HepG2 (cell line): ENCODE measurements at regions not wholly inside any gene's neighbourhood (a gene's known extent, or its start where the extent isn't known, plus 50 kb on each side); places are given as distances from the start of the nearest gene placed in this dataset.
A peak's percentile ranks its signal among the peaks of the same experiment; 100 is the strongest.

Experiments
- ATAC-seq: fragments of 200-7000 bp; cut with Tn5 transposase; 3 replicates; pipeline ENCODE4 v1.9.1; 2020; ENCODE audit warnings: mild to moderate bottlenecking, moderate library complexity
- BruUV-seq: library from RNA; stranded (reverse); fragments of 400-500 nt; replicated peaks from 2 replicates; lab custom pipeline; 2021; lab: Mats Ljungman, UMichigan
- CTCF ChIA-PET: fragments of 300-600 bp; formaldehyde crosslinking; extraction: SDS; loops from one replicate; lab custom pipeline; 2021; ENCODE audit warnings: low total read pairs, inconsistent platforms, low intra/inter-chr PET ratio; lab: Yijun Ruan, JAX
- POLR2A ChIA-PET: fragments of 350-600 bp; sonication (Branson Sonifier 250); formaldehyde crosslinking; loops from one replicate; lab custom pipeline; 2020; ENCODE audit warnings: antibody characterized with exemption, inconsistent platforms; lab: Yijun Ruan, JAX
- DNase-seq: peaks from one replicate; pipeline ENCODE4 v3.0.0-alpha.2; 2015; ENCODE audit warnings: low spot score
- FAIRE-seq: peaks from 3 replicates; lab custom pipeline; 2011; peaks lifted over from hg19 to GRCh38; lab: Jason Lieb, UNC
- H2AFZ ChIP-seq: one replicate; pipeline ENCODE4 v1.6.1; 2011; ENCODE audit warnings: low read length, inconsistent platforms
- H3K27ac ChIP-seq: fragments of 300-600 bp; 3 replicates; pipeline ENCODE4 v1.8.0; 2011; ENCODE audit warnings: mixed run types, mild to moderate bottlenecking, mixed read lengths, low read length, inconsistent platforms; ENCODE audit not compliant: insufficient read depth; ENCODE audit errors: extremely low read length
- H3K27me3 ChIP-seq, 2 experiments: fragments of 200-600 bp in 1 of 2; 2 replicates in 1 of 2; 3 replicates in 1 of 2; pipeline versions ENCODE4 v1.6.0 to v1.8.0; 2011; ENCODE audit warnings: low read length in 2 of 2, mild to moderate bottlenecking in 2 of 2, moderate library complexity in 2 of 2, inconsistent platforms in 1 of 2; ENCODE audit not compliant: insufficient read depth in 2 of 2, control insufficient read depth in 1 of 2
- H3K36me3 ChIP-seq, 2 experiments: fragments of 200-600 bp in 1 of 2; replicated peaks in 1 of 2; 2 replicates in 1 of 2; 3 replicates in 1 of 2; pipeline versions ENCODE4 v1.5.1 to v1.8.0; 2011; ENCODE audit warnings: low read length in 2 of 2, inconsistent platforms in 1 of 2; ENCODE audit not compliant: insufficient read depth in 2 of 2, control insufficient read depth in 1 of 2
- H3K4me1 ChIP-seq: 2 replicates; pipeline ENCODE4 v1.5.1; 2012; ENCODE audit warnings: low read length, inconsistent platforms; ENCODE audit not compliant: insufficient read depth
- H3K4me2 ChIP-seq: 2 replicates; pipeline ENCODE4 v1.6.0; 2011; ENCODE audit warnings: low read depth, low read length, inconsistent platforms
- H3K4me3 ChIP-seq, 3 experiments: fragments of 200-600 bp in 1 of 3; sonication (generic), shearing (Covaris generic) in 1 of 3; replicated peaks in 1 of 3; 2 replicates each; pipeline ENCODE4 v1.5.1; 2011 to 2016; ENCODE audit warnings: low read length in 3 of 3, inconsistent platforms in 2 of 3, low read depth in 2 of 3, mild to moderate bottlenecking in 2 of 3, control low read depth in 1 of 3, mixed read lengths in 1 of 3; ENCODE audit not compliant: insufficient read depth in 1 of 3
- H3K79me2 ChIP-seq: one replicate; pipeline ENCODE4 v1.6.1; 2011; ENCODE audit warnings: low read length, inconsistent platforms; ENCODE audit not compliant: insufficient read depth
- H3K9ac ChIP-seq: 2 replicates; pipeline ENCODE4 v1.6.0; 2011; ENCODE audit warnings: mild to moderate bottlenecking, low read depth, low read length, inconsistent platforms; ENCODE audit not compliant: insufficient read depth
- H3K9me3 ChIP-seq: 2 replicates; pipeline ENCODE4 v1.5.1; 2012; ENCODE audit warnings: mild to moderate bottlenecking, low read length
- H4K20me1 ChIP-seq: 2 replicates; pipeline ENCODE4 v1.6.0; 2011; ENCODE audit warnings: inconsistent platforms, mild to moderate bottlenecking, low read length, moderate library complexity; ENCODE audit not compliant: insufficient read depth
- FLYWCH1 ChIP-seq: sonication (generic); formaldehyde crosslinking; IDR thresholded peaks from 2 replicates; pipeline ENCODE4 v1.8.1; 2023; ENCODE audit warnings: mild to moderate bottlenecking, missing genetic modification reagents
- GFI1 ChIP-seq: sonication (generic); formaldehyde crosslinking; IDR thresholded peaks from 2 replicates; pipeline ENCODE4 v1.5.0; 2020; ENCODE audit warnings: missing genetic modification reagents, mild to moderate bottlenecking, borderline replicate concordance
- HIVEP1 ChIP-seq: sonication (generic); formaldehyde crosslinking; IDR thresholded peaks from 2 replicates; pipeline ENCODE4 v1.4.0; 2020; ENCODE audit warnings: mild to moderate bottlenecking, missing genetic modification reagents
- JUND ChIP-seq: sonication (generic); formaldehyde crosslinking; IDR thresholded peaks from 2 replicates; pipeline ENCODE4 v1.8.0; 2022; ENCODE audit warnings: mild to moderate bottlenecking, missing genetic modification reagents
- MIER2 ChIP-seq: IDR thresholded peaks from 2 replicates; pipeline ENCODE4 v1.6.1; 2016; ENCODE audit warnings: missing biosample characterization, missing genetic modification reagents
- NFIB ChIP-seq: sonication (generic); formaldehyde crosslinking; IDR thresholded peaks from 2 replicates; pipeline ENCODE4 v1.9.0; 2021; ENCODE audit warnings: missing genetic modification reagents, mild to moderate bottlenecking, borderline replicate concordance
- NPAS2 ChIP-seq: sonication (generic); formaldehyde crosslinking; IDR thresholded peaks from 2 replicates; pipeline ENCODE4 v1.8.0; 2022; ENCODE audit warnings: mild to moderate bottlenecking, missing genetic modification reagents, borderline replicate concordance
- POGZ ChIP-seq: sonication (generic); formaldehyde crosslinking; IDR thresholded peaks from 2 replicates; pipeline ENCODE4 v1.4.0; 2020; ENCODE audit warnings: mild to moderate bottlenecking, missing genetic modification reagents
- RFXANK ChIP-seq: IDR thresholded peaks from 2 replicates; pipeline ENCODE4 v1.6.1; 2016
- SATB2 ChIP-seq: sonication (generic); formaldehyde crosslinking; IDR thresholded peaks from 2 replicates; pipeline ENCODE4 v1.5.0; 2020; ENCODE audit warnings: missing genetic modification reagents
- TCF12 ChIP-seq, 2 experiments: fragments of 450-650 bp in 1 of 2; sonication (generic) in 1 of 2; formaldehyde crosslinking in 1 of 2; IDR thresholded peaks; 2 replicates each; pipeline versions ENCODE4 v1.6.1 to v1.8.0; 2017 to 2022; ENCODE audit warnings: antibody characterized with exemption in 1 of 2, mild to moderate bottlenecking in 1 of 2, missing genetic modification reagents in 1 of 2, moderate library complexity in 1 of 2
- TFAP4 ChIP-seq: sonication (generic); IDR thresholded peaks from 2 replicates; pipeline ENCODE4 v1.6.1; 2016; ENCODE audit warnings: low read depth, borderline replicate concordance
- ZNF12 ChIP-seq: sonication (generic); formaldehyde crosslinking; IDR thresholded peaks from 2 replicates; pipeline ENCODE4 v1.5.0; 2020; ENCODE audit warnings: missing genetic modification reagents
- ZNF34 ChIP-seq: sonication (generic); formaldehyde crosslinking; IDR thresholded peaks from 2 replicates; pipeline ENCODE4 v1.4.0; 2020; ENCODE audit warnings: mild to moderate bottlenecking, missing genetic modification reagents, borderline replicate concordance
- ZNF460 ChIP-seq: sonication (generic); formaldehyde crosslinking; IDR thresholded peaks from 2 replicates; pipeline ENCODE4 v1.5.1; 2020; ENCODE audit warnings: missing genetic modification reagents, mild to moderate bottlenecking, borderline replicate concordance
- ZNF569 ChIP-seq: sonication (generic); formaldehyde crosslinking; IDR thresholded peaks from 2 replicates; pipeline ENCODE4 v1.5.0; 2020; ENCODE audit warnings: mild to moderate bottlenecking, missing genetic modification reagents, moderate library complexity, borderline replicate concordance
- ZNF660 ChIP-seq: sonication (generic); formaldehyde crosslinking; IDR thresholded peaks from 2 replicates; pipeline ENCODE4 v1.5.1; 2020; ENCODE audit warnings: mild to moderate bottlenecking, low read depth, missing genetic modification reagents, borderline replicate concordance
- ZNF703 ChIP-seq: sonication (generic); formaldehyde crosslinking; IDR thresholded peaks from 2 replicates; pipeline ENCODE4 v1.5.1; 2020; ENCODE audit warnings: missing genetic modification reagents, mild to moderate bottlenecking, moderate library complexity, borderline replicate concordance
- ZNF746 ChIP-seq: sonication (generic); formaldehyde crosslinking; IDR thresholded peaks from 2 replicates; pipeline ENCODE4 v1.8.0; 2022; ENCODE audit warnings: mild to moderate bottlenecking, missing genetic modification reagents
- WGBS: methylation state at CpG from one replicate; pipeline ENCODE4 v1.1.6; 2017; ENCODE audit warnings: low lambda C conversion rate; 5-methylcytosine and 5-hydroxymethylcytosine counted together
- in situ Hi-C: cut with HindIII; loops from 2 replicates; pipeline ENCODE4 v1.10.0; 2017; ENCODE audit warnings: low pct_unique_long_range_greater_than_20kb; ENCODE audit not compliant: extremely low pct_ligation_motif_present
- intact Hi-C: fragments of 100-400 bp; cut with micrococcal nuclease; formaldehyde crosslinking; loops from one replicate; pipeline ENCODE4 v1.10.0; 2022; ENCODE audit not compliant: unreplicated experiment
- TF ChIP-seq, protein P1 (sequence below): sonication (generic); formaldehyde crosslinking; IDR thresholded peaks from 2 replicates; pipeline ENCODE4 v1.8.0; 2022; ENCODE audit warnings: missing genetic modification reagents, low read depth, mild to moderate bottlenecking, borderline replicate concordance

- in situ Hi-C loops, result no loop called here
- peaks cover 13% of the 10 kb centered on the region for H3K9me3 ChIP-seq
- H3K27ac ChIP-seq, result no peak overlapping the region
These were observed 178.2 kb downstream of the AKR1D1 start for GRCh38 chr7:138254444-138254843.

GRCh38 chr7:138257459-138258196 is 181.4 kb downstream of the AKR1D1 start:
- Histone ChIP-seq H3K4me1 (peaks cover 43% of the 10 kb centered on the region), H3K79me2 (no peaks in the 10 kb centered on the region), H3K27ac (peak overlapping the region; percentile 93), H3K9ac (peak overlapping the region; percentile 47), H3K4me3 (no peak overlapping the region), H4K20me1 (no peaks in the 10 kb centered on the region), H2AFZ (peak overlapping the region; percentile 5), H3K27me3 (no peaks in the 10 kb centered on the region), H3K36me3 (no peaks in the 10 kb centered on the region), H3K4me2 (peak overlapping the region; percentile 43), H3K9me3 (peaks cover 19% of the 10 kb centered on the region)
- CTCF ChIA-PET, result no interaction called here
- 14% methylated on average over 10 of the region's 10 CpGs for WGBS
- DNase-seq (peak; percentile 99), ATAC-seq (peak; percentile 95), FAIRE-seq (peak; percentile 99)
- intact Hi-C loops (loop anchor here (1.0 to 10.0 kb wide), 4 partner anchors 60 to 207 kb away; partner anchors contain the start of gene TRIM24), in situ Hi-C loops (no loop called here)
- no TSS peak for BruUV-seq
- POLR2A ChIA-PET, result interaction anchor here (0.9 to 1.8 kb wide), 17 partner anchors 10 to 212 kb away, joined by 3 to 18 read pairs (median 5); partner anchors contain the start of gene TRIM24
- peak; percentile 54; the same call in 1 of the 2 replicates for TF ChIP-seq ZNF703 (CRISPR knock-in tag)
- peak; percentile 57; the same call in 1 of the 2 replicates for TF ChIP-seq JUND
- TF ChIP-seq ZNF660 (CRISPR knock-in tag), result no peak
- TF ChIP-seq ZNF569 (CRISPR knock-in tag), result no peak
- TF ChIP-seq HIVEP1 (CRISPR knock-in tag), result peak; percentile 60; the same call in 1 of the 2 replicates
- peak; percentile 87 for TF ChIP-seq TFAP4
- no peak for TF ChIP-seq ZNF460 (CRISPR knock-in tag)
- no peak for TF ChIP-seq ZNF34 (CRISPR knock-in tag)
- peak; percentile 85; the same call in 1 of the 2 replicates for TF ChIP-seq GFI1 (CRISPR knock-in tag)
- TF ChIP-seq TCF12 (IDR thresholded peaks at IDR 0.05), result no peak
- TF ChIP-seq TCF12 (CRISPR knock-in tag; IDR thresholded peaks at IDR 0.05), result peak; percentile 82
- TF ChIP-seq, protein P1, sequence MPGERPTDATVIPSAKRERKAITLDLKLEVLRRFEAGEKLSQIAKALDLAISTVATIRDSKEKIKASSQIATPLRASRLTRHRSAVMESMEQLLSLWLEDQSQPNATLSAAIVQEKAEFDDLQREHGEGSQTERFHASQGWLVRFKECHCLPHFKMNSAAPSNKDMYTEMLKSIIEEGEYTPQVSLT (CRISPR knock-in tag), result no peak
- TF ChIP-seq ZNF746 (CRISPR knock-in tag), result no peak
- peak; percentile 13; the same call in 1 of the 2 replicates for TF ChIP-seq ZNF12 (CRISPR knock-in tag)

More at GRCh38 chr7:138254444-138254843, 178.2 kb downstream of the AKR1D1 start:
- CTCF ChIA-PET, result no interaction called here
- no peaks in the 10 kb centered on the region for H3K36me3 ChIP-seq
- no peak overlapping the region for H3K9ac ChIP-seq
- no peak overlapping the region for H3K4me2 ChIP-seq
- H3K4me3 ChIP-seq, result no peak overlapping the region
- ATAC-seq, result no peak
- BruUV-seq, result no TSS peak
- DNase-seq, result no peak
- no peaks in the 10 kb centered on the region for H3K79me2 ChIP-seq
- FAIRE-seq, result no peak
- POLR2A ChIA-PET, result interaction anchor here (0.6 kb wide), 1 partner anchor 93 kb away, joined by 3 read pairs; no protein-coding TSS in a partner anchor
- WGBS, result 87% methylated on average over 5 of the region's 5 CpGs
- H3K4me1 ChIP-seq, result peaks cover 34% of the 10 kb centered on the region
- no peaks in the 10 kb centered on the region for H3K27me3 ChIP-seq
- intact Hi-C loops, result loop anchor here (10.0 kb wide), 1 partner anchor 210 kb away; the partner anchor contains the start of gene TRIM24
- H4K20me1 ChIP-seq, result no peaks in the 10 kb centered on the region
- no peak overlapping the region for H2AFZ ChIP-seq
- TF ChIP-seq NFIB, result no peak
- TF ChIP-seq FLYWCH1, result no peak
- no peak for TF ChIP-seq SATB2
- no peak for TF ChIP-seq NPAS2 (CRISPR knock-in tag)
- peak; percentile 29; the same call in 1 of the 2 replicates for TF ChIP-seq POGZ (CRISPR knock-in tag)
- TF ChIP-seq MIER2 (CRISPR knock-in tag), result no peak
- no peak for TF ChIP-seq RFXANK (CRISPR knock-in tag)
